Effector memory CD4-positive, alpha-beta T cell (primary cell): ENCODE measurements at regions not wholly inside any gene's neighbourhood (a gene's known extent, or its start where the extent isn't known, plus 50 kb on each side); places are given as distances from the start of the nearest gene placed in this dataset.
A peak's percentile ranks its signal among the peaks of the same experiment; 100 is the strongest.
"Not testable (repeated sequence)": the region's sequence is repeated elsewhere in the genome, so short reads cannot be mapped to it uniquely, and the experiment has no call there.

Experiments
- DNase-seq, 3 donors: peaks; one replicate each; pipeline ENCODE4 v3.0.0-alpha.2; 2020
- H3K27ac ChIP-seq: 2 replicates; pipeline ENCODE4 v1.7.0; 2013; ENCODE audit warnings: mild to moderate bottlenecking, low read length, moderate library complexity; ENCODE audit not compliant: insufficient read depth, poor library complexity, severe bottlenecking
- H3K27me3 ChIP-seq: replicated peaks from 2 replicates; pipeline ENCODE4 v1.7.0; 2013; ENCODE audit warnings: mild to moderate bottlenecking, low read length; ENCODE audit not compliant: insufficient read depth, control insufficient read depth, poor library complexity, severe bottlenecking
- H3K36me3 ChIP-seq: 2 replicates; pipeline ENCODE4 v1.7.0; 2013; ENCODE audit warnings: mild to moderate bottlenecking, low read length, moderate library complexity; ENCODE audit not compliant: control insufficient read depth, insufficient read depth
- H3K4me1 ChIP-seq: 2 replicates; pipeline ENCODE4 v1.7.0; 2013; ENCODE audit warnings: low read length, mild to moderate bottlenecking; ENCODE audit not compliant: control insufficient read depth, insufficient read depth, poor library complexity, severe bottlenecking
- H3K4me3 ChIP-seq: 2 replicates; pipeline ENCODE4 v1.7.0; 2013; ENCODE audit warnings: low read length, low read depth, mild to moderate bottlenecking; ENCODE audit not compliant: insufficient read depth, poor library complexity, severe bottlenecking
- H3K9me3 ChIP-seq: 2 replicates; pipeline ENCODE4 v1.7.0; 2013; ENCODE audit warnings: mild to moderate bottlenecking, low read length, moderate library complexity; ENCODE audit not compliant: control insufficient read depth

DNA sequence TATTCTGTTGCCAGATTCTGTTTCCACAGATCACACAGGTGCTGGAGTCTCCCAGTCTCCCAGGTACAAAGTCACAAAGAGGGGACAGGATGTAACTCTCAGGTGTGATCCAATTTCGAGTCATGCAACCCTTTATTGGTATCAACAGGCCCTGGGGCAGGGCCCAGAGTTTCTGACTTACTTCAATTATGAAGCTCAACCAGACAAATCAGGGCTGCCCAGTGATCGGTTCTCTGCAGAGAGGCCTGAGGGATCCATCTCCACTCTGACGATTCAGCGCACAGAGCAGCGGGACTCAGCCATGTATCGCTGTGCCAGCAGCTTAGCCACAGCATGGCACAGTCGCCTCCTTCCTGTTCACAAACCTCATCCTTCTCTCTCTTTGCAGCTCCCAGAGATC lies 237.5 kb upstream of the PRSS1 start:
- no peak overlapping the region for H3K27ac ChIP-seq
- no peak overlapping the region for H3K4me3 ChIP-seq
- H3K36me3 ChIP-seq, result no peaks in the 10 kb centered on the region
- H3K4me1 ChIP-seq, result peaks cover 20% of the 10 kb centered on the region
- H3K9me3 ChIP-seq, result no peaks in the 10 kb centered on the region
- no peak for DNase-seq
- H3K27me3 ChIP-seq, result no peaks in the 10 kb centered on the region

DNA sequence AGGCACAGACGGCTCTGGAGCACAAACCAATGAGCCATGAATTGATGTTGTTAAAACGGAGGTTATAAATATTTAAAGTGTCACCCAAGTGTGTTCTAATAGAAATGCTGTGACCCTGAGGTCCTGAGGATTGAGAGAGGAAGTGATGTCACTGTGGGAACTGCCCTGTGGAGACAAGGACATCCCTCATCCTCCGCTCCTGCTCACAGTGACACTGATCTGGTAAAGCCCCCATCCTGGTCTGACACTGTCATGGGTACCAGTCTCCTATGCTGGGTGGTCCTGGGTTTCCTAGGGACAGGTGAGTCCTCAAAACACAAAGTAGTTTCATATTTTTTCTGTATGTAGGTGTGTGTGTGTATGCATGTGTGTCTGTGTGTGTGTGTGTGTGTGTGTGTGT lies 237.9 kb upstream of the PRSS1 start:
- Histone ChIP-seq H3K27ac (no peak overlapping the region), H3K27me3 (no peaks in the 10 kb centered on the region), H3K9me3 (no peaks in the 10 kb centered on the region), H3K36me3 (no peaks in the 10 kb centered on the region), H3K4me3 (no peak overlapping the region), H3K4me1 (peaks cover 20% of the 10 kb centered on the region)
- no peak for DNase-seq

DNA sequence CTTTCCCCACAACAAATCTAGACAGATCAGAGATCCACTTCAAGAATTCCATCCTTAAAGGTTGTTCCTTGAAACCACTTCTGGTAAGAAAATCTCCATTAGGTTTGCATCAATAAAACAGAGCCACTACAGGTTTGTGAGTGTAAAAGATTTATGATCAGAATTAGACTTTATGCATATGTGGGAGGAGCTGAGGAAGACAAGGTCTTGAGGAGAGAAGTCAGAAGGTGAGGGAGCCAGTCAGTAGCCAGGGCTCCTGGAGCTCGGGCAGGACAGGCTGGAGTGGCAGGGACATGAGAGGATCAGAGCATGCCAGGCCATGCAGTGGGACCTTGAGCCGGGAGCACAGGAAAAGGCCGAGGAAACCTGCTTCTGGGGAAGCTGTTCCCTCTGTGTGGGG lies 240.0 kb upstream of the PRSS1 start:
- not testable (repeated sequence) for H3K36me3 ChIP-seq, H3K9me3 ChIP-seq, H3K27me3 ChIP-seq, H3K4me3 ChIP-seq, H3K27ac ChIP-seq, DNase-seq
- peaks cover 20% of the 10 kb centered on the region for H3K4me1 ChIP-seq

DNA sequence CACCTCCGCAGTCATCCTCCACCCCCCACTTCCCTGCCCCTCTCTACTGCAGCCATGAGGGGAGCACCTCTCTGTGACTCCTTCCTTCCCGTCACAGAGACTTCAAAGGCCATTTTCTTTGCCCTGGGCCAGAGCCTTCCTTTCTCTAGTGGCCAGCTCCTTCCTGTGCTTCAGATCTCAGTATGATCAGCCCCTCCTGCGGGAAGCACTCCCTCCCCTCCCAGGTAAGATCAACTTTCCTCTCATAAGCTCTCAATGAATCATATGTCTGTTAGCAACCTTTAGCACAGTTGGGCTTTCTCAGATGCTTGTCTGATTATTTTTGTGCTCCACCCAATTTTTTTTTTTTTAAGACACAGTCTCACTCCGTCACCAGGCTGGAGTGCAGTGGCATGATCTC lies 241.0 kb upstream of the PRSS1 start:
- H3K27ac ChIP-seq, result no peak overlapping the region

DNA sequence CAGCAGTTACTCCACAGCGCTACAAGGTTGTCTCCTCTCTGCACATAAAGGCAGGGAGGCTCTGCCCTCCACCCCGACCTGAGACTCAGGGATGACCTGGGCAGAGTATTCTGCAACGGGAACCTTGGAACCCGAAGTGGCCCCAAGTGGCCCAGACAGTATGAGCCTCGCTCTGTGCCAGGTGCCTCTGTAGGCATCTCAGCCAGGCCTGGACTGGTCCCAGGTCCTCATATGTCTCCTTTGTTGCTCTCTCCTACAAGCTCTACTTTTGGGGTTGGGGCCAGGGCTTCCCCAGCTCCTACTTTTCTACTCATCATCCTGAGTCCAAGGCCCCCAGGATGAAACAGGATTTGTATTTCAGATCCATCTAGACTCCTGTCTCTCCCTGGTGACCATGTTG lies 241.5 kb upstream of the PRSS1 start:
- Histone ChIP-seq H3K27me3 (no peaks in the 10 kb centered on the region), H3K27ac (no peak overlapping the region), H3K36me3 (no peaks in the 10 kb centered on the region), H3K4me3 (no peak overlapping the region), H3K4me1 (peaks cover 20% of the 10 kb centered on the region), H3K9me3 (no peaks in the 10 kb centered on the region)
- no peak for DNase-seq

More for the DNA sequence above, 241.0 kb upstream of the PRSS1 start:
- Histone ChIP-seq H3K36me3 (no peaks in the 10 kb centered on the region), H3K27me3 (no peaks in the 10 kb centered on the region), H3K4me1 (peaks cover 20% of the 10 kb centered on the region), H3K4me3 (no peak overlapping the region), H3K9me3 (no peaks in the 10 kb centered on the region)
- no peak for DNase-seq

DNA sequence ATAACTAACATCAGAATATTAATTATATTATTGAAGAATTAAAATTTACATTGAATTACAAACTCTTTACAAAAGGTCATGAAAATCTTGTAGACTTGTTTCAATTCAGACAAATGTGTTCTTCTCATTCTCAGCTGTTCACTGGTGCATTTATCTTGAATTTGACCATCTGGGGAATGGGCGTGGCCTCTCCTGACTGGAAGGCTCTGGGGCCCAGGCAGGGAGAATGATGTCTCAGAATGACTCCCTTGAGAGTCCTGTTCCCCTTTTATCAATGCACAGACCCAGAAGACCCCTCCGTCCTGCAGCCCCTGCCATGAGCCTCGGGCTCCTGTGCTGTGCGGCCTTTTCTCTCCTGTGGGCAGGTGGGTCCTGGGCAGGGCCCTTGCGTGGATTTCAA lies 242.2 kb upstream of the PRSS1 start:
- DNase-seq, H3K27me3 ChIP-seq, H3K4me3 ChIP-seq, H3K27ac ChIP-seq, H3K9me3 ChIP-seq, H3K36me3 ChIP-seq: not testable (repeated sequence)
- H3K4me1 ChIP-seq, result peaks cover 16% of the 10 kb centered on the region

DNA sequence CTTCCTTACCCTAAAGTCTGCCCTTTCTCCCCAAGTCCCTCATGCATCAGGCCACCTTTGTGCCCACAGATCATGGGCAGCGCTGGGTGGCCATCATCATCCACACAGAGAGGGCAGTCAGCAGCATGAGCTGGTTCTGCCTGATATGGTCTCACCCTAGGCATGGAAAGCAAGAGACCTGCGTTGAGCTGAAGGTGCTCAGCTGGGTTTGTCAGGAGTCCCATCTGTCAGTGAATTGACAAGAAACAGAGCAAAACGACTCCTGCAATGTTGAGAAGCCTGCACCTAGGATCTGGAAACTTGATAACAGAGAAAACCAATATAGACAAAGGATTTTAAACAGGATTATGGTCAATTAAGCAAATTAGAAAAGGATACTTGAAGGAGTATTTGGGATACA lies 242.7 kb upstream of the PRSS1 start:
- no peak for DNase-seq
- Histone ChIP-seq H3K27me3 (no peaks in the 10 kb centered on the region), H3K36me3 (no peaks in the 10 kb centered on the region), H3K27ac (no peak overlapping the region), H3K4me1 (peaks cover 14% of the 10 kb centered on the region), H3K4me3 (no peak overlapping the region), H3K9me3 (no peaks in the 10 kb centered on the region)

DNA sequence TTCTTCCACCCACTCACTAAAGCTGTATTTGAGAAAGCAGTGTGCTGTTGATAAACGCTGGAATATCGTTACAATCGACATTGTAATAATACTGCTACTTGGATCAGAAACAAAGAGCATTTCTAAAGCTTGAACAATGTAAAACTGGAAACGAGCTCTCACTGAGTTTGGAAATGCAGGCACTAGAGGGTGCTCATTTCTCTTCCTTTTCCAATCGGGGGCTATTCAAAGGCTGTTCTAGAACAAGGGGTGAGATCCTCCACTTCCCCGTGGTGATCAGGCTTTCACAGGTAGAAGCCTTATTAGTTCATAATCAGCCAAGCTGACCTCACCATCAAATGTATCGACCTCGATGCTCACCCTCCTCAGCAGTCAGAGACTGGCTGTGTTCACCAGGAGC lies 245.3 kb upstream of the PRSS1 start:
- peaks cover 18% of the 10 kb centered on the region for H3K4me1 ChIP-seq
- H3K27ac ChIP-seq, H3K4me3 ChIP-seq, H3K27me3 ChIP-seq, DNase-seq, H3K36me3 ChIP-seq, H3K9me3 ChIP-seq: not testable (repeated sequence)

DNA sequence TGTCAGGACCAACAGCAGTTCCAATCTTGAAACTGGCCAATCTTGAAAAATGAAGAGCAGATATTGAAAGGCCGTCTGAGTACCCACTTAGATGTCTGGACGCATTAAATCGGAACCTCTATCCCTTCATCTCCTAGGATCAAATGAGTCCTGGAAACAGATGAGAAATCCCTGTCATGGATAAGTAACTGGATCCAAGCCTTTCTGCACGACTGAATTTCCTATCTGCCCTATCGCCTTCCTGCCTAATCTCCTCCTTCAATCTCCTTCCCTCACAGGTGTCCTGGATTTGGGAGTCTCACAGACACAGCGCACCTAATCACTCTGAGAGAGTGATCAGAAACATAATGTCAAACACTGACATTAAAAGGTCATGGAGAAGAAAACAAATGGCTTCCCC lies 245.2 kb upstream of the PRSS58 start:
- H3K4me1 ChIP-seq, result peaks cover 9% of the 10 kb centered on the region
- no peaks in the 10 kb centered on the region for H3K36me3 ChIP-seq
- no peak for DNase-seq
- no peaks in the 10 kb centered on the region for H3K27me3 ChIP-seq
- H3K27ac ChIP-seq, result no peak overlapping the region
- no peak overlapping the region for H3K4me3 ChIP-seq
- no peaks in the 10 kb centered on the region for H3K9me3 ChIP-seq

DNA sequence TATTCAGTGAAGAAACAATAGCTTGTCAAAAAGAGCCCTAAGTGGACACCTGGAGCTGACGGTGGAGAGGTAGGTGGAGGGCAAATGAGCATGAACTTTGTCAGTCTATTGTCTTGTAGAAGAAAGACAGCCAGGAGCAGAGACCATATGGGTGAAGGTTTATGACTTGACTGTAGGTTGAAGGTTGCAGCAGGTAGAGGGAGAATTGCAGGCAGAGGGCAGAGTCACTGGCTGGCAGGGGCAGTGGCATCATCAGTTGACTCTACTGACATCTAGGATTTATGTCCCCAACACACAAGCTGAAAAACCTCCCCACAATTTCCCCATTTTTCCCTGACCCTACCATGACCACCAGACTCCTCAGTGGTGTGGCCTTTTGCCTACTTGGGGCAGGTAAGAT lies 243.6 kb upstream of the PRSS58 start:
- Histone ChIP-seq H3K4me3 (no peak overlapping the region), H3K36me3 (no peaks in the 10 kb centered on the region), H3K4me1 (peaks cover 8% of the 10 kb centered on the region), H3K9me3 (no peaks in the 10 kb centered on the region), H3K27me3 (no peaks in the 10 kb centered on the region), H3K27ac (no peak overlapping the region)
- no peak for DNase-seq

DNA sequence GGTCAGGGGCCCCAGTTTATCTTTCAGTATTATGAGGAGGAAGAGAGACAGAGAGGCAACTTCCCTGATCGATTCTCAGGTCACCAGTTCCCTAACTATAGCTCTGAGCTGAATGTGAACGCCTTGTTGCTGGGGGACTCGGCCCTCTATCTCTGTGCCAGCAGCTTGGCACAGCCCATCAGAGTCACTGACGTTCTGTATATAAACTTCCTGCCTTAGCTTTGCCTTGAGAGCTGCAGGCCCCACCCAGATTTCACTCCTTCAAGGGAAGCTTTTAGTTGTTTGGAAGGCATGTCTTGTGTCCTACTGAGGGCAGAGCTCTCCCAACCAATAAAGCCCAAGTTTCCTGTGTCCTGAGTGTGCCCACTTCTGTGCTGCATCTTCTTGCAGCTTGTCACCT lies 242.5 kb upstream of the PRSS58 start:
- DNase-seq, result no peak
- H3K4me1 ChIP-seq, result peaks cover 8% of the 10 kb centered on the region
- no peaks in the 10 kb centered on the region for H3K9me3 ChIP-seq
- H3K27ac ChIP-seq, result peak overlapping the region; percentile 53
- H3K4me3 ChIP-seq, result no peak overlapping the region
- H3K36me3 ChIP-seq, result no peaks in the 10 kb centered on the region
- H3K27me3 ChIP-seq, result no peaks in the 10 kb centered on the region
